GM18951 (cell line): ENCODE measurements at regions not wholly inside any gene's neighbourhood (a gene's known extent, or its start where the extent isn't known, plus 50 kb on each side); places are given as distances from the start of the nearest gene placed in this dataset.

Source experiments
- POLR2A ChIP-seq: IDR thresholded peaks from 4 replicates; pipeline ENCODE4 v1.6.1; 2011; ENCODE audit warnings: mild to moderate bottlenecking; ENCODE audit not compliant: insufficient read length, insufficient read depth; ENCODE audit errors: extremely low read depth
- in situ Hi-C: fragments of 300-500 bp; cut with MboI; formaldehyde crosslinking; loops from one replicate; pipeline ENCODE4 v1.12.0; 2022; ENCODE audit warnings: low sequenced_read_pairs, mixed read lengths, inconsistent platforms; ENCODE audit not compliant: unreplicated experiment

GRCh38 chr18:35770376-35771014 is 189.0 kb downstream of the GALNT1 start:
- in situ Hi-C loops = loop anchor here (25.0 kb wide), 1 partner anchor 517 kb away; the partner anchor contains the start of gene FHOD3
- TF ChIP-seq POLR2A = no peak

- in situ Hi-C loops = loop anchor here (25.0 kb wide), 1 partner anchor 516 kb away; the partner anchor contains the start of gene FHOD3
- no peak for TF ChIP-seq POLR2A
These were observed 189.6 kb downstream of the GALNT1 start for GRCh38 chr18:35771172-35771571.

GRCh38 chr18:35775887-35776286 is 194.3 kb downstream of the GALNT1 start:
- no peak for TF ChIP-seq POLR2A
- in situ Hi-C loops = no loop called here

- no peak for TF ChIP-seq POLR2A
- in situ Hi-C loops = no loop called here
These were observed 194.9 kb downstream of the GALNT1 start for GRCh38 chr18:35776473-35776872.

- in situ Hi-C loops = no loop called here
- no peak for TF ChIP-seq POLR2A
These were observed 195.4 kb upstream of the RMP24 start for GRCh38 chr18:35777039-35777438.

- in situ Hi-C loops = no loop called here
- TF ChIP-seq POLR2A = no peak
These were observed 193.4 kb upstream of the RMP24 start for GRCh38 chr18:35778850-35779627.

GRCh38 chr18:35780937-35781336 is 191.5 kb upstream of the RMP24 start:
- no peak for TF ChIP-seq POLR2A
- in situ Hi-C loops = no loop called here

GRCh38 chr18:35782926-35783325 is 189.6 kb upstream of the RMP24 start:
- TF ChIP-seq POLR2A = no peak

GRCh38 chr18:35786365-35787042 is 186.0 kb upstream of the RMP24 start:
- in situ Hi-C loops = no loop called here
- no peak for TF ChIP-seq POLR2A

More at GRCh38 chr18:35782926-35783325, 189.6 kb upstream of the RMP24 start:
- in situ Hi-C loops = no loop called here

- in situ Hi-C loops = no loop called here
- no peak for TF ChIP-seq POLR2A
These were observed 182.9 kb upstream of the RMP24 start for GRCh38 chr18:35789543-35789942.

- in situ Hi-C loops = no loop called here
- TF ChIP-seq POLR2A = no peak
These were observed 174.5 kb upstream of the RMP24 start for GRCh38 chr18:35797948-35798347.

- in situ Hi-C loops = no loop called here
- no peak for TF ChIP-seq POLR2A
These were observed 168.9 kb upstream of the RMP24 start for GRCh38 chr18:35803551-35803950.

- in situ Hi-C loops = no loop called here
These were observed 168.1 kb upstream of the RMP24 start for GRCh38 chr18:35804377-35804776.

More at GRCh38 chr18:35804377-35804776, 168.1 kb upstream of the RMP24 start:
- no peak for TF ChIP-seq POLR2A
